HG03039 (cell line): ENCODE measurements at regions not wholly inside any gene's neighbourhood (a gene's known extent, or its start where the extent isn't known, plus 50 kb on each side); places are given as distances from the start of the nearest gene placed in this dataset.

ENCODE experiments used
- ATAC-seq: cut with Tn5 transposase; IDR thresholded peaks from one replicate; pipeline ENCODE4 v1.9.1; 2021; ENCODE audit warnings: mild to moderate bottlenecking, moderate library complexity; ENCODE audit not compliant: unreplicated experiment

GRCh38 chr2:9755008-9755407 lies 88.3 kb upstream of the TAF1B start:
- ATAC-seq = no peak

- ATAC-seq = no peak
Measured at GRCh38 chr2:9755638-9756037, 87.6 kb upstream of the TAF1B start.

DNA sequence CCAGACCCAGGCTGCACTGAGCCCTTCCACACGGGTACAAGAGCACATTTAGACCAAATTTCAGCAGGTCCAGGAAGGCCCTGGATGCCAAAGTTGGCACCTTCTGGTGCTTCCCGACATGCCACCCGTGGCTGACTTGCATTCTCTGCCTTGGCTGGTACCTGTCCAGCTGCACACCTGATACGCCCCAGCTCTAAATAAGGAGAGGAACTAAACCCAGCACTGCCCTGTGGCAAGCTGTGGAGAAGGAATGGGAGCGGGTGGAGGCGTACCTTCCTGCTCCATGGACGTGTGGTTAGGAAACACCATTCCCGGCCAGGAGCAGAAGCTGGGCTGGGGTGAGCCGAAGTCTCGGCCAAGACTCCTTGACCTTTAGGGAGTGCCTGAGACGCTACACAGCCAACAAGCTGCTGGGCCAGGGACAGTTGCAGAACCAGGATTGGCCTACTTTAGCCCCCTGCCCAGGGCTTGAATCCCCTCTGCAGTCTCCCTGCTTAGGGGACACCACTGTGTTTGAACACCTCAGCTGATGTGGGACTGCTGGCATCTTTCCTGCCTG lies 86.5 kb upstream of the TAF1B start:
- no peak for ATAC-seq

DNA sequence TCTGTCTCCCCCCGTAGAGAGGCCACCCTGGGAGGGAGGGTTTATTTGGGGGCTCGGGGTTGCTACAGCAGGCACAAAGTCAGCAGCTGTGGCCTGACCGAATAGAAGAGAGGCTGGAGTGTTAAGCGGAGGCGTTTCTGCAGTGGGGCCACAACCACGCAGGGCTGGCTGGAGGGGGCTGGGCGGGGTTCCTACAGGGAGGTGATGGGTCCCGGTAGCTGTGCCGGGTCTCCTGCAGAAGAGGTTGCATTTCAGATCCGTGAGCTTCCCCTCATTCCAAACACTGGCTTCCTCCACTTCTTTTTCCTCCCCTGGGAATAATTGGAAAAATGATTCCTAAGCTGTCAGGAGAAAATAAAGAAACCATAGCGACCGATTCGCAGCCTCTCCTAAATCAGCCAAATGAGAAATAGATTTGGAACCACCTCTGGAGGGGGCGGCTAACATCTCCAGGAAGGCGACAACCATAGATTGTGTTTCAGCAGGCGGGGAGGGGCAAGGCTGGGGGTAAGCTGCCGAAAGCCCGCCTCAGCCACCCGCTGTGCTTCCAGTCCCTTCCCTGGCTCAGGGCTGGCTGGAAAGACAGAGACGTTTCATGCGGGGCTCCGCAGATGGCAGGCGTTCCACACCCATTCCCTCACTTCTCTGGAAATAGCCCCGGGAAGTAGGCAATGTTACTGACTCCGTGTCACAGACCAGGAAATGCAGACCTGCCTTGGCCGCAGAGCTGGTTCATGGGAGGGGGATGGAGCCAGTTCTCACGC lies 85.6 kb upstream of the TAF1B start:
- no peak for ATAC-seq

DNA sequence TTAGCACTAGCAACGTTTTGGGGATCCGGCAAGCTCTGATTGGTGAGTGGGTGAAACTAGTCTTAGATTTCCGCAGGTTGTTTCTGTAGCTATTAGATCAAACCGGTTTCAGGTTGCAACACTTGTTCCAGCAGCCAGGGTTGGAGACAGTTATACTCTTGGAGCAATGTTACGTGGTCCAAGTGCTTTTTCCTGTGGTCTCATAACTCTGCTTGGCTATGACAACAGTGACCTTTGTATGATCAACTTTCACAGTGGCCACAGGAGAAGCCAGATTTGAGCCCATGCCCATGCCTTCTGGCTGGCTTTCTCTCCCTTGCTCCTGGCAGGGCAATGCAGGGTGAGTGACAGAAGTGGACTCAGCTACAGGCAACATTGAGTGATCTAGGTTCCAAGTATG lies 84.5 kb upstream of the TAF1B start:
- ATAC-seq = no peak

DNA sequence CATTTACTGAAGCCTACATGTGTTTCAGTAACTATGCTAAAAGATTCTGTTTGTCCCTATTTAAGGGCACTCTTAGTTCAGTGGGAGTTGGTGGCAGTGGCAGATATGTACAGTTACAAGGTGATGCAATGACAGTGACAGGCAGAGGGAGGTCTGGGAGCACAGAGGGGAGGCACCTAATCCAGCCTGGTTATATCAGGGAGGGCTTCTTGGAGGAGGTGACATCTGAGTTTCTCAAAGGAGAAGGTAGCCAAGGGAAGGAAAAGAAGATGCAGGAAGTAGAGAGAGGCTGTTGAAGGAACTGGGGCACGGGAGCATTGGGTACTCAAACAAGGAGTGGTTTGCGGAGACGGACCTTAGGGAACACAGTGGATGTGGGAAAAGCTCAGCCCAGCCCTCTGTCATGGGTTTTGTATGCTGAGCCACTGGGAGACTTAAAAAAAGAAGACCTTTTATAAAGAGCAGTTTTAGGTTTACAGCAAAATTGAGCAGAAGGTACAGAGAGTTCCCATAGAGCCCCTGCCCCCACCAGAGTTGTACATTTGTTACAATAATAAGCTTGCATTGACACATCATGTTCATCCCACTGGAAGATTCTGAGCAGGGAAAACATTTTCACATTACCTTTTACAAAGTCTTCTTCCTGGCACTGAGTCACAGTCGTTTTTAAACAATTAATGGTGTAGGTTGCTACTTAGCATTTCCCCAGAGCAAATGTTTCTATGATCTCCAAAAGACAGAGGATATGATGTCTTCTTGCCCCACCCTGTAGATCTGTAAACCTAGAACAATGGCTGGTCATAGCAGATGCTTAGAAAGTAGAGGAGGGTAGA lies 83.0 kb upstream of the TAF1B start:
- ATAC-seq = no peak

- ATAC-seq = no peak
Measured at GRCh38 chr2:9760902-9761228, 82.4 kb upstream of the TAF1B start.

DNA sequence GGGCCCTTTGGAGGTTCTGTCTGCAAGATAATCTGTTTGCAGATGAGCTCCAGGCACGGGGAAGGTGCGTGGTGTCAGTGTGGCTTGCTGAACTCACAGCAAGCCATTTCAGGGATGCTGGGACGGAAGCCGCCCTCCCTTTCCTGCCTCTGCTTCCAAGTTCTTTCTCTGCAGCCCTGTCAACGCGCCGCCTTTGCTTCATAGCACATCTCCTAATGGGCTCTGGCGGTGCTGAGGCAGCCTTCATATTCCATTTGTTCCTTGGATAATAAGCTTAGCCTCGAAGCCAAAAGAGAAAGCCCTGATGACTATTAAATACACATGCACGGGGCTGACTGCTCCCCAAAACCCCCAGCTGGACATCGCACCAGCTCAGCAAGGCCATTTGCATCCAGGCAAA lies 81.7 kb upstream of the TAF1B start:
- no peak for ATAC-seq

DNA sequence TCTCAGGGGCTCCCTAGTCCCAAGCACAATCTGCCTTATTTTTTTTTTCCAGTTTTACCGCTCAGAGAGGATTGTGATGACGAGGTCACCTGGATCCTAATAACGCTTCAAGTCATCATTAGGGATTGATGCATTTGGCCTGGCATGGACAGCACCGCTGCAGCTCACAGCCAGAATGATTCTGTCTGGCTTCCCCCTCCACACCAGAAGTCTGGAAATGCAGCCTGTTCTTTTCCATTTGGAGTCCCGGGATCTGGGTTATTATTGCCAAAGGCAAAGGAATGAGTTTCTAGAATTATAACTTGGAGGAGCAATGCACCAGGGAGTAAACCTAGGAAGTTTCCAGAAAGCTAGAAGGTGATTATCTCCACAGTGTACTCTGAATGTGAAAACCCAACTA lies 81.1 kb upstream of the TAF1B start:
- no peak for ATAC-seq

GRCh38 chr2:9762941-9763340 lies 80.3 kb upstream of the TAF1B start:
- no peak for ATAC-seq

- ATAC-seq = no peak
Measured at GRCh38 chr2:9763356-9764152, 79.7 kb upstream of the TAF1B start.

DNA sequence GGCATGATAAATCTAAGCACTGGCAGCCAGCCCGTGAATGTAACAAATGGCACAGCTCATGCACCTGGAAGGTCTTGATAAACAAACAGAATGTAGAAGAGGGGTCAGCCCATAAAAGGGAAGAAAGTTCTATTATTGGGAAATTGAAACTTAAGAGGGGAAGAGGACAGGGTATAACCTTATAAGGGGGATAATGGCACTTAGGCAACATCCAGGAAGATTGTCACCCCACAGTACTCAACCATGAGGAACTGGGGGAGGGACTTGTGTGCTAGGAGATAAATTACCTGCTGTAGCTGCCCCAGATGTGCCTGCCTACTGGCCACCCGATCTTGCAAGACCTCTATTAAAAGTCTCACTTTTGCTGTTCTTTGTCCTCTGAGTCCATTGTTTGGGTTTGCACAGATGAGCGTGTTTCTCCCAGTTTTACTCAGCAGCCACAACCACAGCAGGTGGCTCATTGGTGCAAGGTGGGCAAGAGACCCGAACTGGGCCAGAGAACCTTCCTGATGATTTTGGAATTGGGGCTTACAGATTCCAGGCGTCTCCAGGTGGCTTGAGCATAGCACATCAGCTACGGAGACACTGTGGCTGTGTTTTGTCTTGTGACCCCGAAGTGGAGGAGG lies 79.0 kb upstream of the TAF1B start:
- no peak for ATAC-seq

DNA sequence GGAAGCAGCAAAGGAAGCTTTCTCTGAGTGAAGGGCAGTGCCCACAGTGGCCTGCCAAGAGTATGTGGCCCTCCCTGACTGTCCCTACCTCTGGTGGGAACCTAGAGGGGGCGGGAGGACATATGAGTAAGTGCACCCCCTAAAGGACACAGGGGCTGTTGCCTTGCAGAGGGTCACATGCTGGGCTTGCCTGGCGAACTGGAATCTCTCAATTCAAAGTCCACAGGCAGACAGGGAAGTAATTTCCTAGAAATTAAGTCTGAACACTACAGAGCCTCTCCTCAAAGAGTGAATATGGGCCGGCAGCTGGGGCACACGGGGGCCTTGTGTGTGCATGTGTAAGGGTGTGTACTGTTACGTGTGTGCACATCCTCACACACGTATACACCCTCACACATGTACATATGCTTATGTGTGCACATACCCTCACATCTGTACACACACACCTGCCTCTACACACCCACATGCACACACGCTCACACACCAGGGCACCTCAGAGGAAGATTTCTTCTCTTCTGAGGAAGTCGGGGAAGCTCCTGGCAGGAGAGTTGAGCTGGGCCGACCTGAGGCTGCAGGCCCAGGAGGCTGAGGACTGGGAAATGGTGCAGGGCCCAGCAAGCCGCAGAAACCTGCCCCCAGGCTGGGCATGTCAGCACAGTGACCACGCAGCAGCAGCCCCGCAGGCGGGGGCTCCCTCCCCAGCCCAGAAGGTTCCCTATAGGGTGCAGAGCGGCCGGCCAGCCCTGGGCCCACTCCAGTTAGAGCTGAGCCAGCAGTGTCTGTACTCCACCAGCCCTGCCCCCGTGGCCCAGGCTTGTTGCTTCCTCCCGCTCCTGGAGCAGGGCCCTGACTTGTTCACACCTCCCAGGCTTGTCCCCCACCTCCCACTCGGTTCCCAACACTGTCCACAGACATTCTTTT lies 77.4 kb upstream of the TAF1B start:
- no peak for ATAC-seq

DNA sequence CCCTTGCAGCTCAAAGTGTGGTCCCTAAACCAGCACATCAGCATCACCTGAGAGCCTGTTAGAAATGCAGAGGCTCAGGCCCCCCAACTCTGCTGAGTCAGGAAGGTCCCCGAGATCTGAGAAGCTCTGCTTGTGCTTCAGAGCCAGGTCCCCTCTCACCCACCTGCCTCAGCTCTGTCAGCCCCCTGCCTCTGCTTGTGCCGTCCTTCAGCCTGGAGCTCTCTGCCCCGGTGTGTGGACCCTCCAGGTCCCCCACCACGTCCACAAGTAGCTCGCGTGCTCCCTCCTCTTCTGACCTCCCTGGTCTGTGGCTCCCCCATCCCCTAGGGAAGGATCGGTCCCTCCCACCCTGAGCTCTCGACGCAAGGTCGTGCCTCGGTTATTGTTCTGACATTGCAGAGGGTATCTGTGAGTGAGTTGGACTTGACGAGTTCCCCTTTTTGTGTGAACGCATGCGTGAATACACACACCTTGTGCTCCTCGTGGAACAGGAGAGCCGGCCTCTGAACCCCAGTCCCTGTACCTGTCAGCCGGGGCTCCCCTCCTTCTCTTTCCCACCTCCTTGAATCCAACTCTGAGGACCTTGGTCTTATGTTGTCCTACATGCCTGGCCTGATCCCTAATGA lies 75.5 kb upstream of the TAF1B start:
- ATAC-seq = no peak

- no peak for ATAC-seq
Measured at GRCh38 chr2:9768388-9768787, 74.9 kb upstream of the TAF1B start.

DNA sequence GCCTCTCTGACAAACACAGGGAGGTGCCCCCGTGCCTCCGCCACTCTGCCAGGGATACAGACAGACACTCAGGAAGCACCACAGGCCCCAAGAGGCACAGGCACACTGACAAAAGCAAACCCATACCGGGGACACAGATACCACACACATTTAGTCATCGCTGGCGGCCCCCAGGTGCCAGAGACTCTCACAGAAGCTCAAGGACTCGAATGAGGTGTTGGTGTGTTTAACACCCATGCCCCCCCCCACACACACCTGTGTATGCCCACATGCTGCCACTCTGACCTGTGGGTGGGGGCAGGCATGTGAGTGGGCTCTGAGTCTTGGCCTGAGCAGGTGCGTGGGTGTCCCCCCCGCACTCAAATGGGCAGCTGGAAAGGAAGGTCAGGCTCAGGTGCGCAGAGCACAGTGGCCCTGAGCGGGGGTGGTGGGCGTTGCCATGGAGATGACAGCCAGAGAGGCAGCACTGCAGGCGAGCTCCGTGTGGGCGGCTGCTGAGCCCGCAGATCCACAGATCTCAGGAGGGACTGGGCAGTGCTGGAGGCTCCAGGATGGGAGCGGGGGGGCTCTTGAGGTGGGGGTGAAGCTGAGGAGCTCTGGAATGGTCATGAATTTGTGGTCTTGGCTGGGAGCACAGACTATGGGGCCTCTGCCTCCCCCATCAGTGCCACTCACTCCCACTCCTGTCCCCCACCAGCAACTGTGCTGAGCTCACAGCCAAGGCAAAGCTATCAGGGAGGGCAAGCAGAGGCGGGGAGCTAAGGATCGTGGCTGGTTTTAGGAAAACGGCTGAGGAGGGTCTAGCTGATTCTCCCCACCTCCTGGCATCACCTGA lies 73.9 kb upstream of the TAF1B start:
- ATAC-seq = no peak

- ATAC-seq = no peak
Measured at GRCh38 chr2:9770006-9770307, 73.3 kb upstream of the TAF1B start.

GRCh38 chr2:9770308-9771100 lies 72.8 kb upstream of the TAF1B start:
- no peak for ATAC-seq
